A549 (cell line): ENCODE measurements at regions not wholly inside any gene's neighbourhood (a gene's known extent, or its start where the extent isn't known, plus 50 kb on each side); places are given as distances from the start of the nearest gene placed in this dataset.

Experiments
- ATAC-seq, 2 experiments: fragments of 200-7000 bp in 1 of 2; fragments of >200 bp in 1 of 2; cut with Nextera tagmentation in 1 of 2; cut with Tn5 transposase in 1 of 2; 3 replicates each; pipeline versions ENCODE4 v1.8.0 to v1.9.1; 2018 to 2020; ENCODE audit warnings: mild to moderate bottlenecking in 1 of 2, moderate library complexity in 1 of 2
- CTCF ChIA-PET: fragments of 300-600 bp; sonication (Branson Sonifier 250); formaldehyde crosslinking; extraction: SDS; loops from one replicate; lab custom pipeline; 2021; ENCODE audit warnings: antibody characterized with exemption, inconsistent platforms; lab: Yijun Ruan, JAX
- POLR2A ChIA-PET: fragments of 350-600 bp; formaldehyde crosslinking; extraction: SDS; loops from one replicate; lab custom pipeline; 2021; ENCODE audit warnings: antibody characterized with exemption, inconsistent platforms; lab: Yijun Ruan, JAX
- DNase-seq, 2 experiments: peaks; one replicate each; pipeline versions ENCODE4 v3.0.0 to v3.0.0-alpha.2; 2011 to 2016; ENCODE audit warnings: low read depth in 1 of 2, low spot score in 1 of 2
- FAIRE-seq: peaks from 2 replicates; lab custom pipeline; 2011; peaks lifted over from hg19 to GRCh38; lab: Jason Lieb, UNC
- H3K27ac ChIP-seq, 2 experiments: fragments of >200 bp; sonication (Bioruptor Twin); formaldehyde crosslinking; 3 replicates each; pipeline ENCODE4 v1.5.1; 2016 to 2017
- H3K4me1 ChIP-seq: fragments of >200 bp; sonication (Bioruptor Twin); formaldehyde crosslinking; 3 replicates; pipeline ENCODE4 v1.6.1; 2016
- H3K4me2 ChIP-seq: fragments of >200 bp; sonication (Bioruptor Twin); formaldehyde crosslinking; 3 replicates; pipeline ENCODE4 v1.6.1; 2016
- H3K4me3 ChIP-seq: fragments of >200 bp; sonication (Bioruptor Twin); formaldehyde crosslinking; 3 replicates; pipeline ENCODE4 v1.5.1; 2016
- H3K9me3 ChIP-seq: fragments of >200 bp; sonication (Bioruptor Twin); formaldehyde crosslinking; 3 replicates; pipeline ENCODE4 v1.6.1; 2016
- CBX8 ChIP-seq: fragments of 200-600 bp; sonication (generic); IDR thresholded peaks from 2 replicates; pipeline ENCODE4 v1.6.1; 2016
- CEBPB ChIP-seq, 2 experiments: fragments of >200 bp in 1 of 2; sonication (Bioruptor Twin) in 1 of 2; formaldehyde crosslinking in 1 of 2; IDR thresholded peaks; 2 replicates each; pipeline ENCODE4 v1.6.1; 2012 to 2016
- EHMT2 ChIP-seq: fragments of 200-600 bp; sonication (generic); IDR thresholded peaks from 2 replicates; pipeline ENCODE4 v1.6.1; 2016; ENCODE audit warnings: antibody characterized with exemption, low read depth, mild to moderate bottlenecking, moderate library complexity
- EP300 ChIP-seq, 2 experiments: fragments of >200 bp; sonication (Bioruptor Twin); formaldehyde crosslinking; IDR thresholded peaks; 2 replicates in 1 of 2; 3 replicates in 1 of 2; pipeline ENCODE4 v1.6.1; 2016 to 2017
- GATA3 ChIP-seq: IDR thresholded peaks from 2 replicates; pipeline ENCODE4 v1.6.1; 2012; ENCODE audit warnings: borderline replicate concordance
- HDAC2 ChIP-seq: fragments of 200-600 bp; sonication (generic); IDR thresholded peaks from 2 replicates; pipeline ENCODE4 v1.6.1; 2016
- HEYL ChIP-seq: fragments of 250-450 bp; sonication (Bioruptor Pico); IDR thresholded peaks from 2 replicates; pipeline ENCODE4 v1.8.0; 2021; ENCODE audit warnings: mild to moderate bottlenecking, moderate library complexity
- HOXB13 ChIP-seq: fragments of 250-450 bp; sonication (Bioruptor Pico); IDR thresholded peaks from 2 replicates; pipeline ENCODE4 v1.5.0; 2020; ENCODE audit warnings: low read depth, mild to moderate bottlenecking, moderate library complexity
- JUN ChIP-seq, 2 experiments: fragments of >200 bp; sonication (Bioruptor Twin); formaldehyde crosslinking; IDR thresholded peaks; 2 replicates in 1 of 2; 3 replicates in 1 of 2; pipeline ENCODE4 v1.6.1; 2016 to 2017
- JUNB ChIP-seq: fragments of >200 bp; sonication (Bioruptor Twin); formaldehyde crosslinking; IDR thresholded peaks from 2 replicates; pipeline ENCODE4 v1.6.1; 2016
- KDM1A ChIP-seq: fragments of 200-600 bp; sonication (generic); IDR thresholded peaks from 2 replicates; pipeline ENCODE4 v1.6.1; 2016; ENCODE audit warnings: low read depth, mild to moderate bottlenecking
- MAZ ChIP-seq: fragments of 150-350 bp; IDR thresholded peaks from 2 replicates; pipeline ENCODE4 v1.6.1; 2014; ENCODE audit warnings: antibody characterized with exemption, low read depth, low read length, borderline replicate concordance
- NFE2L2 ChIP-seq: fragments of 150-350 bp; conservative IDR thresholded peaks from 2 replicates; pipeline ENCODE4 v1.6.1; 2014; ENCODE audit warnings: low read length
- NPAS2 ChIP-seq: fragments of 250-450 bp; sonication (Bioruptor Pico); IDR thresholded peaks from 2 replicates; pipeline ENCODE4 v1.8.0; 2022; ENCODE audit warnings: mild to moderate bottlenecking, moderate library complexity, borderline replicate concordance
- RAD21 ChIP-seq, 2 experiments: fragments of >200 bp in 1 of 2; sonication (Bioruptor Twin) in 1 of 2; formaldehyde crosslinking in 1 of 2; IDR thresholded peaks in 1 of 2; conservative IDR thresholded peaks in 1 of 2; 2 replicates in 1 of 2; 3 replicates in 1 of 2; pipeline ENCODE4 v1.6.1; 2012 to 2018; ENCODE audit warnings: inconsistent platforms in 1 of 2
- RCOR1 ChIP-seq: fragments of 150-350 bp; IDR thresholded peaks from 2 replicates; pipeline ENCODE4 v1.6.1; 2014; ENCODE audit warnings: antibody characterized with exemption, low read length, low read depth
- RFX5 ChIP-seq: fragments of 450-650 bp; IDR thresholded peaks from 2 replicates; pipeline ENCODE4 v1.7.1; 2014; ENCODE audit warnings: antibody characterized with exemption, mild to moderate bottlenecking, moderate library complexity
- RNF2 ChIP-seq: fragments of 200-600 bp; sonication (generic); IDR thresholded peaks from 2 replicates; pipeline ENCODE4 v1.6.1; 2016; ENCODE audit warnings: low read depth, mild to moderate bottlenecking, antibody characterized with exemption, moderate library complexity, borderline replicate concordance
- SREBF2 ChIP-seq: fragments of 450-650 bp; IDR thresholded peaks from 2 replicates; pipeline ENCODE4 v1.6.1; 2014; ENCODE audit warnings: mild to moderate bottlenecking, moderate library complexity
- TFCP2L1 ChIP-seq: fragments of 250-450 bp; sonication (Bioruptor Pico); IDR thresholded peaks from 2 replicates; pipeline ENCODE4 v1.5.0; 2021; ENCODE audit warnings: mild to moderate bottlenecking
- ZNF302 ChIP-seq: fragments of 250-450 bp; sonication (Bioruptor Pico); IDR thresholded peaks from 2 replicates; pipeline ENCODE4 v1.9.0; 2021; ENCODE audit warnings: inconsistent platforms, mild to moderate bottlenecking, moderate library complexity
- ZSCAN20 ChIP-seq: fragments of 250-450 bp; sonication (Bioruptor Pico); IDR thresholded peaks from 2 replicates; pipeline ENCODE4 v1.8.0; 2022; ENCODE audit warnings: mild to moderate bottlenecking, moderate library complexity
- WGBS: methylation state at CpG from one replicate; pipeline ENCODE4 v1.1.6; 2017; ENCODE audit errors: missing lambda C conversion rate; 5-methylcytosine and 5-hydroxymethylcytosine counted together
- TF ChIP-seq, protein P1 (sequence below): IDR thresholded peaks from 2 replicates; pipeline ENCODE4 v1.6.1; 2012
- TF ChIP-seq, protein P2 (sequence below): IDR thresholded peaks from 2 replicates; pipeline ENCODE4 v1.6.1; 2012
- TF ChIP-seq, protein P3 (sequence below): fragments of >200 bp; sonication (Bioruptor Twin); formaldehyde crosslinking; IDR thresholded peaks from 3 replicates; pipeline ENCODE4 v1.5.1; 2016
- TF ChIP-seq, protein P4 (sequence below): fragments of 450-650 bp; IDR thresholded peaks from 2 replicates; pipeline ENCODE4 v1.6.1; 2014; ENCODE audit warnings: antibody characterized with exemption

- H3K4me1 ChIP-seq: no peaks in the 10 kb centered on the region
- H3K4me2 ChIP-seq: no peak overlapping the region
- DNase-seq (no peak), ATAC-seq (no peak), FAIRE-seq (no peak)
- ChIA-PET POLR2A (no interaction called here), CTCF (no interaction called here)
- H3K4me3 ChIP-seq: no peak overlapping the region
- no peak overlapping the region for H3K27ac ChIP-seq
- WGBS: 64% methylated on average over 5 of the region's 5 CpGs
- H3K9me3 ChIP-seq: no peaks in the 10 kb centered on the region
- TF ChIP-seq RAD21 (conservative IDR thresholded peaks at IDR 0.05 in 1 of 2, IDR thresholded peaks at IDR 0.05 in 1 of 2) (no peak), HEYL (CRISPR knock-in tag) (no peak), GATA3 (no peak), HOXB13 (CRISPR knock-in tag) (no peak)
- TF ChIP-seq, protein P1, sequence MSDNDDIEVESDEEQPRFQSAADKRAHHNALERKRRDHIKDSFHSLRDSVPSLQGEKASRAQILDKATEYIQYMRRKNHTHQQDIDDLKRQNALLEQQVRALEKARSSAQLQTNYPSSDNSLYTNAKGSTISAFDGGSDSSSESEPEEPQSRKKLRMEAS: no peak
- TF ChIP-seq, protein P2, sequence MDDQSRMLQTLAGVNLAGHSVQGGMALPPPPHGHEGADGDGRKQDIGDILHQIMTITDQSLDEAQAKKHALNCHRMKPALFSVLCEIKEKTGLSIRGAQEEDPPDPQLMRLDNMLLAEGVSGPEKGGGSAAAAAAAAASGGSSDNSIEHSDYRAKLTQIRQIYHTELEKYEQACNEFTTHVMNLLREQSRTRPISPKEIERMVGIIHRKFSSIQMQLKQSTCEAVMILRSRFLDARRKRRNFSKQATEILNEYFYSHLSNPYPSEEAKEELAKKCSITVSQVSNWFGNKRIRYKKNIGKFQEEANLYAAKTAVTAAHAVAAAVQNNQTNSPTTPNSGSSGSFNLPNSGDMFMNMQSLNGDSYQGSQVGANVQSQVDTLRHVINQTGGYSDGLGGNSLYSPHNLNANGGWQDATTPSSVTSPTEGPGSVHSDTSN: no peak
- TF ChIP-seq, protein P3, sequence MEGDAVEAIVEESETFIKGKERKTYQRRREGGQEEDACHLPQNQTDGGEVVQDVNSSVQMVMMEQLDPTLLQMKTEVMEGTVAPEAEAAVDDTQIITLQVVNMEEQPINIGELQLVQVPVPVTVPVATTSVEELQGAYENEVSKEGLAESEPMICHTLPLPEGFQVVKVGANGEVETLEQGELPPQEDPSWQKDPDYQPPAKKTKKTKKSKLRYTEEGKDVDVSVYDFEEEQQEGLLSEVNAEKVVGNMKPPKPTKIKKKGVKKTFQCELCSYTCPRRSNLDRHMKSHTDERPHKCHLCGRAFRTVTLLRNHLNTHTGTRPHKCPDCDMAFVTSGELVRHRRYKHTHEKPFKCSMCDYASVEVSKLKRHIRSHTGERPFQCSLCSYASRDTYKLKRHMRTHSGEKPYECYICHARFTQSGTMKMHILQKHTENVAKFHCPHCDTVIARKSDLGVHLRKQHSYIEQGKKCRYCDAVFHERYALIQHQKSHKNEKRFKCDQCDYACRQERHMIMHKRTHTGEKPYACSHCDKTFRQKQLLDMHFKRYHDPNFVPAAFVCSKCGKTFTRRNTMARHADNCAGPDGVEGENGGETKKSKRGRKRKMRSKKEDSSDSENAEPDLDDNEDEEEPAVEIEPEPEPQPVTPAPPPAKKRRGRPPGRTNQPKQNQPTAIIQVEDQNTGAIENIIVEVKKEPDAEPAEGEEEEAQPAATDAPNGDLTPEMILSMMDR: no peak
Measured at GRCh38 chr1:96557336-96557735, 164.2 kb upstream of the PTBP2 start.

DNA sequence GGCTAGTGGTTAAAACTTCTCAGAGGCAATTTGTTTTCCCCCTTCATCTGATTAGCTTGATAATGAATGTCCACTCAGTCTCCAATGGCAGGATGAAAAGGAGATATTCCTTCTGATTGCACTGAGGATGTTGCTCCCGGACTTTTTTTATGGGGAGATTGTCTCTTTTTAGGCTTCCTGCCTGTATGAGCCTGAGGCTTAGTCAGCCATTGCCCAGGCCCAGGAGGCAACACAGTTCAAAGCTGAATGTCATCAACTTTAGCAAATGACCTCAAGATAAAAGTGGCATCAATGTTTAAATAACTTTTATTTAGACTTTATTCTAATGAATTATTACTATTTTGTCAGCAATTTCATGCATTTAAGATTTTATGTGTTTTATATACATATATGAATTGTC lies 162.9 kb upstream of the PTBP2 start:
- Histone ChIP-seq H3K9me3 (no peaks in the 10 kb centered on the region), H3K4me3 (no peak overlapping the region), H3K27ac (no peak overlapping the region), H3K4me1 (no peaks in the 10 kb centered on the region), H3K4me2 (no peak overlapping the region)
- WGBS: 33% methylated on average over 1 of the region's 1 CpG
- TF ChIP-seq KDM1A (no peak), EHMT2 (no peak), ZNF302 (CRISPR knock-in tag) (no peak), RCOR1 (no peak), RNF2 (no peak), NPAS2 (CRISPR knock-in tag) (no peak), HDAC2 (no peak), JUNB (no peak), ZSCAN20 (CRISPR knock-in tag) (no peak), MAZ (no peak), EP300 (IDR thresholded peaks at IDR 0.05) (no peak), NFE2L2 (no peak), SREBF2 (no peak), TFCP2L1 (CRISPR knock-in tag) (no peak)
- TF ChIP-seq, protein P1: no peak
- POLR2A ChIA-PET: no interaction called here
- no peak for DNase-seq
- no peak for FAIRE-seq
- CTCF ChIA-PET: no interaction called here
- no peak for ATAC-seq

DNA sequence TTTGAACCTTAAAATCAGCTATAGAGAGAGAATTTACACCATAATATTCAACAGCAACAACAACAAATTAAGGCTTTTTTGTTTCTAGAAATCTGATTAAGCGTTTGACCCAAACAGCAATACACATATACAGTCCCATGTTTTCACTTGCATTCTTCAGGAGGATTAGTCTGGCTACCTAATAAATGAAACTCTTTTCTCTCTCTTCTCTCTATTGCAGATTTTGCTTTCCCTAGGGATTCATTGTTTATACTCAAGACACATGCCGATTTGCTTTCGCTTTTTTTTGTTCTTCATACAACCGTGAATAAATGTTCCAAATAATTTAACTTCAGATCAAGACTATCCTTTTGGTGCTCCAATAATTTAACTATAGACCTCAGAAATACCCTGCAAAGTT lies 162.4 kb upstream of the PTBP2 start:
- TF ChIP-seq CBX8 (no peak), RFX5 (no peak), ZNF302 (CRISPR knock-in tag) (no peak), HEYL (CRISPR knock-in tag) (no peak), JUN (IDR thresholded peaks at IDR 0.05) (no peak), CEBPB (IDR thresholded peaks at IDR 0.05) (no peak), SREBF2 (no peak)
- TF ChIP-seq, protein P1: no peak
- TF ChIP-seq, protein P4, sequence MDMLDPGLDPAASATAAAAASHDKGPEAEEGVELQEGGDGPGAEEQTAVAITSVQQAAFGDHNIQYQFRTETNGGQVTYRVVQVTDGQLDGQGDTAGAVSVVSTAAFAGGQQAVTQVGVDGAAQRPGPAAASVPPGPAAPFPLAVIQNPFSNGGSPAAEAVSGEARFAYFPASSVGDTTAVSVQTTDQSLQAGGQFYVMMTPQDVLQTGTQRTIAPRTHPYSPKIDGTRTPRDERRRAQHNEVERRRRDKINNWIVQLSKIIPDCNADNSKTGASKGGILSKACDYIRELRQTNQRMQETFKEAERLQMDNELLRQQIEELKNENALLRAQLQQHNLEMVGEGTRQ: no peak
- TF ChIP-seq, protein P2: no peak
- TF ChIP-seq, all 56 proteins: peak for 0
- H3K4me2 ChIP-seq: no peak overlapping the region
- ChIA-PET CTCF (no interaction called here), POLR2A (no interaction called here)
- H3K27ac ChIP-seq: no peak overlapping the region
- no peak overlapping the region for H3K4me3 ChIP-seq
- 70% methylated on average over 4 of the region's 4 CpGs for WGBS
- H3K4me1 ChIP-seq: no peaks in the 10 kb centered on the region
- ATAC-seq (no peak), DNase-seq (no peak), FAIRE-seq (no peak)
- H3K9me3 ChIP-seq: no peaks in the 10 kb centered on the region
